CD4-positive, alpha-beta T cell treated with Interferon alpha-2 for 1 hour (primary cell): ENCODE measurements at regions not wholly inside any gene's neighbourhood (a gene's known extent, or its start where the extent isn't known, plus 50 kb on each side); places are given as distances from the start of the nearest gene placed in this dataset.

Experiments
- DNase-seq, 2 donors: peaks; one replicate each; pipeline ENCODE4 v3.0.0-alpha.2; 2020 to 2022

- DNase-seq = no peak
Measured at GRCh38 chr20:41939659-41940058, 321.5 kb upstream of the CHD6 start.

GRCh38 chr20:41938353-41938752, 320.2 kb upstream of the CHD6 start:
- no peak for DNase-seq

GRCh38 chr20:41935259-41935791, 317.1 kb upstream of the CHD6 start:
- no peak for DNase-seq

GRCh38 chr20:41932431-41932830, 314.3 kb upstream of the CHD6 start:
- DNase-seq = no peak

- DNase-seq = no peak
Measured at GRCh38 chr20:41927655-41928054, 309.5 kb upstream of the CHD6 start.

GRCh38 chr20:41927189-41927588, 309.0 kb upstream of the CHD6 start:
- DNase-seq = no peak

- no peak for DNase-seq
Measured at GRCh38 chr20:41925476-41925875, 307.3 kb upstream of the CHD6 start.

- no peak for DNase-seq
Measured at GRCh38 chr20:41923624-41924023, 305.4 kb upstream of the CHD6 start.

- no peak for DNase-seq
Measured at GRCh38 chr20:41913146-41913545, 295.0 kb upstream of the CHD6 start.

- no peak for DNase-seq
Measured at GRCh38 chr20:41910558-41910957, 292.4 kb upstream of the CHD6 start.

- no peak for DNase-seq
Measured at GRCh38 chr20:41905199-41905598, 287.0 kb upstream of the CHD6 start.

GRCh38 chr20:41903586-41903985, 285.4 kb upstream of the CHD6 start:
- DNase-seq = no peak

- no peak for DNase-seq
Measured at GRCh38 chr20:41902346-41902745, 284.2 kb upstream of the CHD6 start.

GRCh38 chr20:41900201-41900691, 282.1 kb upstream of the CHD6 start:
- DNase-seq = no peak

GRCh38 chr20:41897708-41898107, 279.5 kb upstream of the CHD6 start:
- no peak for DNase-seq

GRCh38 chr20:41895241-41896032, 277.3 kb upstream of the CHD6 start:
- no peak for DNase-seq

- DNase-seq = no peak
Measured at GRCh38 chr20:41894255-41894963, 276.2 kb upstream of the CHD6 start.

- no peak for DNase-seq
Measured at GRCh38 chr20:41892031-41892430, 273.9 kb upstream of the CHD6 start.

GRCh38 chr20:41889844-41890224, 271.7 kb upstream of the CHD6 start:
- DNase-seq = no peak

GRCh38 chr20:41889126-41889843, 271.1 kb upstream of the CHD6 start:
- DNase-seq = no peak

GRCh38 chr20:41888434-41888833, 270.3 kb upstream of the CHD6 start:
- no peak for DNase-seq

- no peak for DNase-seq
Measured at GRCh38 chr20:41887500-41887899, 269.3 kb upstream of the CHD6 start.

- DNase-seq = no peak
Measured at GRCh38 chr20:41881466-41882046, 263.4 kb upstream of the CHD6 start.
